Anterior cingulate cortex (tissue), 58 donors: ENCODE measurements at regions not wholly inside any gene's neighbourhood (a gene's known extent, or its start where the extent isn't known, plus 50 kb on each side); places are given as distances from the start of the nearest gene placed in this dataset.

ENCODE experiments used
- DNase-seq, 58 donors: peaks; one replicate each; lab custom pipeline; 2025; lab: John Stamatoyannopoulos, UW

GRCh38 chr6:167437888-167438484, 113.1 kb downstream of the TTLL2 start:
- DNase-seq: no peak

- DNase-seq: no peak
Observed at GRCh38 chr6:167441715-167442206, 116.9 kb downstream of the TTLL2 start.

GRCh38 chr6:167442245-167442644, 117.4 kb downstream of the TTLL2 start:
- no peak for DNase-seq

GRCh38 chr6:167442796-167443680, 118.2 kb downstream of the TTLL2 start:
- no peak for DNase-seq

GRCh38 chr6:167444602-167445346, 119.9 kb downstream of the TTLL2 start:
- no peak for DNase-seq

GRCh38 chr6:167445568-167445967, 120.7 kb downstream of the TTLL2 start:
- no peak for DNase-seq

- DNase-seq: no peak
Observed at GRCh38 chr6:167446046-167446445, 121.2 kb downstream of the TTLL2 start.

- peak in 1 of 58 donors; percentile 8 for DNase-seq
Observed at GRCh38 chr6:167446971-167447370, 122.1 kb downstream of the TTLL2 start.

- no peak for DNase-seq
Observed at GRCh38 chr6:167448378-167448777, 123.5 kb downstream of the TTLL2 start.

- DNase-seq: no peak
Observed at GRCh38 chr6:167449094-167449861, 124.4 kb downstream of the TTLL2 start.

- no peak for DNase-seq
Observed at GRCh38 chr6:167450626-167451025, 125.7 kb downstream of the TTLL2 start.

- DNase-seq: no peak
Observed at GRCh38 chr6:167452338-167453081, 127.6 kb downstream of the TTLL2 start.

- no peak for DNase-seq
Observed at GRCh38 chr6:167453082-167453446, 128.2 kb downstream of the TTLL2 start.

- no peak for DNase-seq
Observed at GRCh38 chr6:167454003-167454402, 129.1 kb downstream of the TTLL2 start.

GRCh38 chr6:167455371-167455770, 130.5 kb downstream of the TTLL2 start:
- DNase-seq: no peak

- DNase-seq: no peak
Observed at GRCh38 chr6:167462514-167463312, 137.8 kb downstream of the TTLL2 start.

GRCh38 chr6:167464177-167464576, 139.3 kb downstream of the TTLL2 start:
- no peak for DNase-seq

- no peak for DNase-seq
Observed at GRCh38 chr6:167465482-167465881, 140.6 kb downstream of the TTLL2 start.

- DNase-seq: no peak
Observed at GRCh38 chr6:167467282-167467681, 142.4 kb downstream of the TTLL2 start.
